Pancreas (tissue), 10 donors: ENCODE measurements at regions not wholly inside any gene's neighbourhood (a gene's known extent, or its start where the extent isn't known, plus 50 kb on each side); places are given as distances from the start of the nearest gene placed in this dataset.

ENCODE experiments used
- ATAC-seq, 4 donors: fragments of 200-7000 bp; cut with Tn5 transposase; one replicate each; pipeline versions ENCODE4 v1.8.0 to v1.9.1; 2020; ENCODE audit warnings: mild to moderate bottlenecking in 4 of 4, moderate library complexity in 4 of 4
- DNase-seq, 6 donors: peaks; one replicate each; pipeline ENCODE4 v3.0.0-alpha.2; 2020
- FAIRE-seq: peaks from 2 replicates; lab custom pipeline; 2012; peaks lifted over from hg19 to GRCh38; lab: Jason Lieb, UNC
- H3K27ac ChIP-seq, 4 donors: fragments of 200-600 bp; sonication (generic); 1 replicate in 3 of 4; 2 replicates in 1 of 4; pipeline versions ENCODE4 v1.5.0 to v1.8.0; 2020
- H3K27me3 ChIP-seq, 4 donors: fragments of 200-600 bp; one replicate each; pipeline ENCODE4 v1.8.0; 2021
- H3K36me3 ChIP-seq, 3 donors: fragments of 200-600 bp; sonication (generic) in 1 of 3; one replicate each; pipeline versions ENCODE4 v1.5.0 to v1.8.0; 2020 to 2021
- H3K4me1 ChIP-seq, 3 donors: fragments of 200-600 bp; one replicate each; pipeline ENCODE4 v1.8.0; 2021
- H3K4me3 ChIP-seq, 4 donors: fragments of 200-600 bp; sonication (generic) in 2 of 4; one replicate each; pipeline versions ENCODE4 v1.5.0 to v1.8.0; 2020 to 2021
- H3K9me3 ChIP-seq, 4 donors: fragments of 200-600 bp; one replicate each; pipeline ENCODE4 v1.8.0; 2021
- CTCF ChIP-seq, 4 donors: fragments of 200-600 bp; sonication (generic) in 3 of 4; IDR thresholded peaks; one replicate each; pipeline versions ENCODE4 v1.5.0 to v1.8.0; 2021; ENCODE audit warnings: antibody characterized with exemption in 4 of 4
- WGBS, 2 donors: extraction: QIAGEN DNeasy Blood & Tissue Kit; methylation state at CpG; one replicate each; pipeline ENCODE4 v1.1.7; 2013; 5-methylcytosine and 5-hydroxymethylcytosine counted together
- intact Hi-C, 3 donors: fragments of 100-400 bp; cut with DNase I; formaldehyde crosslinking; loops; one replicate each; pipeline versions ENCODE4 v1.11.1 to v1.14.2; 2022
- donor health status: healthy with polysubstance abuse.
- donor health status: DM: no; HTN: no; CAD: no; lungs with moderate emphysema.
- donor health status: DM: no; HTN: no; CAD: no.
- donor health status: control.
- donor health status: control.
- donor health status: Bipolar disorder and iron deficiency.
- donor health status: DM: yes; HTN: yes; CAD: no.
- donor health status: DM: no; HTN: no; CAD: no.
- donor health status: DM: no; HTN: no; CAD: no.
- donor health status: DM: yes; HTN: yes; CAD: no.

GRCh38 chr17:62892870-62893338 lies 73.1 kb upstream of the TANC2 start:
- 67 to 77% methylated on average over 4 of the region's 4 CpGs for WGBS, 2 donors
- no peak for TF ChIP-seq CTCF (IDR thresholded peaks at IDR 0.05)
- ATAC-seq (peak in 3 of 4 donors; percentile 53 to 84 (median 83)), DNase-seq (peak in 1 of 6 donors; percentile 32), FAIRE-seq (no peak)
- no peaks in the 10 kb centered on the region for H3K27me3 ChIP-seq
- no peaks in the 10 kb centered on the region for H3K9me3 ChIP-seq
- no peak overlapping the region for H3K4me3 ChIP-seq
- peak overlapping the region in 1 of 4 donors; percentile 34 for H3K27ac ChIP-seq
- intact Hi-C loops = no loop called here
- H3K4me1 ChIP-seq = no peaks in the 10 kb centered on the region
- H3K36me3 ChIP-seq = no peaks in the 10 kb centered on the region

- TF ChIP-seq CTCF (IDR thresholded peaks at IDR 0.05) = no peak
- no peak for DNase-seq
- Histone ChIP-seq H3K4me1 (no peaks in the 10 kb centered on the region), H3K27me3 (no peaks in the 10 kb centered on the region), H3K4me3 (no peak overlapping the region), H3K36me3 (no peaks in the 10 kb centered on the region), H3K9me3 (no peaks in the 10 kb centered on the region), H3K27ac (peak overlapping the region in 1 of 4 donors; percentile 34)
- no peak for FAIRE-seq
- intact Hi-C loops = no loop called here
- peak in 1 of 4 donors; percentile 44 for ATAC-seq
- WGBS, 2 donors = 71% methylated on average over 3 of the region's 3 CpGs
Observed at GRCh38 chr17:62892061-62892675, 73.9 kb upstream of the TANC2 start.

DNA sequence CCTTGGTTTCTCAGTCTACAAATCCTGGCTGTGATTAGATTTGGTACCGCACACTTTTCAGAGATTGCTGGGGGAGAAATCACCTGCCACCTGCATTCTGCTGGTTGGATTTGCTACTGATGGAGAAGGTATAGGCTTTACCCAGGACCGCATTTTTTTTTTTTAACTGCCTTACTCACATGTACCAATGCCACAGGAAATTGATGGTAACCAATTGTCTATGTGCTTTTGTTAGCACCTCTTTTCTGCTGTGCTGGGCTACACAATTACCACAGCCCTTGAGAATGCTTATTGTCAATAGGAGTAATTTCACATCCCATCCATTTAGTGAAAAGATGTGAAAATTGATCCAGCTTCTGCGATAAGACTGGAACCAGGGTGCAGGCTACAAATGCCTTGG lies 74.4 kb upstream of the TANC2 start:
- Histone ChIP-seq H3K9me3 (no peaks in the 10 kb centered on the region), H3K4me1 (no peaks in the 10 kb centered on the region), H3K36me3 (no peaks in the 10 kb centered on the region), H3K4me3 (no peak overlapping the region), H3K27me3 (no peaks in the 10 kb centered on the region), H3K27ac (no peak overlapping the region)
- FAIRE-seq (no peak), ATAC-seq (no peak), DNase-seq (no peak)
- intact Hi-C loops = no loop called here
- no peak for TF ChIP-seq CTCF (IDR thresholded peaks at IDR 0.05)
- WGBS, 2 donors = 87 to 92% methylated on average over 3 of the region's 3 CpGs

- FAIRE-seq (no peak), ATAC-seq (no peak), DNase-seq (no peak)
- TF ChIP-seq CTCF (IDR thresholded peaks at IDR 0.05) = no peak
- H3K27me3 ChIP-seq = no peaks in the 10 kb centered on the region
- H3K27ac ChIP-seq = no peak overlapping the region
- H3K36me3 ChIP-seq = no peaks in the 10 kb centered on the region
- no peak overlapping the region for H3K4me3 ChIP-seq
- WGBS, 2 donors = 72 to 86% methylated on average over 1 of the region's 1 CpG
- H3K4me1 ChIP-seq = no peaks in the 10 kb centered on the region
- H3K9me3 ChIP-seq = no peaks in the 10 kb centered on the region
- intact Hi-C loops = no loop called here
Observed at GRCh38 chr17:62888765-62889164, 77.3 kb upstream of the TANC2 start.

- Histone ChIP-seq H3K4me1 (no peaks in the 10 kb centered on the region), H3K27ac (no peak overlapping the region), H3K27me3 (no peaks in the 10 kb centered on the region), H3K4me3 (no peak overlapping the region), H3K9me3 (no peaks in the 10 kb centered on the region), H3K36me3 (no peaks in the 10 kb centered on the region)
- DNase-seq = no peak
- intact Hi-C loops = no loop called here
- ATAC-seq = no peak
- no peak for TF ChIP-seq CTCF (IDR thresholded peaks at IDR 0.05)
- no peak for FAIRE-seq
Observed at GRCh38 chr17:62888148-62888547, 77.9 kb upstream of the TANC2 start.
